ENCODE measurements at regions not wholly inside any gene's neighbourhood (a gene's known extent, or its start where the extent isn't known, plus 50 kb on each side); places are given as distances from the start of the nearest gene placed in this dataset.

- no peak for TF ChIP-seq EP300 (IDR thresholded peaks at IDR 0.05; ENCODE audit: borderline replicate concordance in 1 of 2, low read depth in 2 of 2, low read length in 2 of 2)
- no peak for TF ChIP-seq CHD2 (IDR thresholded peaks at IDR 0.05; ENCODE audit: low read length)
- TF ChIP-seq CTCF (IDR thresholded peaks at IDR 0.05; ENCODE audit: control extremely low read depth in 1 of 3, insufficient read depth in 1 of 3, low read depth in 1 of 3, low read length in 3 of 3): no peak
- TF ChIP-seq ATF3 (IDR thresholded peaks at IDR 0.05; ENCODE audit: insufficient read depth, low read depth, low read length): no peak
- TF ChIP-seq YY1 (IDR thresholded peaks at IDR 0.05; ENCODE audit: low read depth, low read length): no peak
- no peak for TF ChIP-seq SRF (IDR thresholded peaks at IDR 0.05; ENCODE audit: low read depth, low read length)
- TF ChIP-seq EZH2 (IDR thresholded peaks at IDR 0.05; ENCODE audit: low read depth, low read length, severe bottlenecking): no peak
- no peak for TF ChIP-seq TAF1 (IDR thresholded peaks at IDR 0.05; ENCODE audit: low read depth, low read length)
- TF ChIP-seq TCF12 (IDR thresholded peaks at IDR 0.05; ENCODE audit: low read depth, low read length): no peak
These were observed 101.2 kb downstream of the SMIM20 start for GRCh38 chr4:26015133-26015651.

Data from H1 (cell line).